Caco-2 (cell line): ENCODE measurements at regions not wholly inside any gene's neighbourhood (a gene's known extent, or its start where the extent isn't known, plus 50 kb on each side); places are given as distances from the start of the nearest gene placed in this dataset.

ENCODE experiments used
- BruUV-seq: library from RNA; stranded (reverse); fragments of 400-500 nt; replicated peaks from 2 replicates; lab custom pipeline; 2021; lab: Mats Ljungman, UMichigan
- CTCF ChIA-PET: fragments of 300-600 bp; sonication (Branson Sonifier 250); formaldehyde crosslinking; loops from one replicate; lab custom pipeline; 2022; ENCODE audit warnings: antibody characterized with exemption; lab: Charles Lee
- POLR2A ChIA-PET: fragments of 300-600 bp; sonication (Branson Sonifier 250); formaldehyde crosslinking; loops from one replicate; lab custom pipeline; 2022; ENCODE audit warnings: antibody characterized with exemption; lab: Charles Lee
- DNase-seq, 2 experiments: peaks; one replicate each; pipeline versions ENCODE4 v3.0.0 to v3.0.0-alpha.2; 2020 to 2022
- H3K27me3 ChIP-seq: replicated peaks from 2 replicates; pipeline ENCODE4 v1.6.0; 2011; ENCODE audit warnings: low read length; ENCODE audit not compliant: control insufficient read depth, insufficient read depth
- H3K36me3 ChIP-seq: 2 replicates; pipeline ENCODE4 v1.5.1; 2011; ENCODE audit warnings: low read length; ENCODE audit not compliant: control insufficient read depth, insufficient read depth
- H3K4me1 ChIP-seq: fragments of 250-450 bp; sonication (Bioruptor Pico); 2 replicates; pipeline ENCODE4 v1.5.1; 2020; ENCODE audit warnings: mild to moderate bottlenecking
- H3K4me3 ChIP-seq: 2 replicates; pipeline ENCODE4 v1.5.1; 2011; ENCODE audit warnings: low read depth, mild to moderate bottlenecking, control low read depth, low read length
- H3K9me3 ChIP-seq: fragments of 250-450 bp; sonication (Bioruptor Pico); 2 replicates; pipeline ENCODE4 v1.5.1; 2020; ENCODE audit warnings: mild to moderate bottlenecking, moderate library complexity
- H3K27ac Mint-ChIP-seq: one replicate; pipeline ENCODE4 v1.8.0; 2022; ENCODE audit warnings: mixed read lengths; ENCODE audit not compliant: unreplicated experiment
- H3K27me3 Mint-ChIP-seq: one replicate; pipeline ENCODE4 v1.8.0; 2022; ENCODE audit warnings: mixed read lengths; ENCODE audit not compliant: insufficient read depth, unreplicated experiment
- H3K36me3 Mint-ChIP-seq: one replicate; pipeline ENCODE4 v1.8.0; 2022; ENCODE audit warnings: mild to moderate bottlenecking, mixed read lengths; ENCODE audit not compliant: insufficient read depth, unreplicated experiment
- H3K4me1 Mint-ChIP-seq: one replicate; pipeline ENCODE4 v1.8.0; 2022; ENCODE audit warnings: low read depth, mixed read lengths; ENCODE audit not compliant: unreplicated experiment
- H3K4me3 Mint-ChIP-seq: one replicate; pipeline ENCODE4 v1.8.0; 2022; ENCODE audit warnings: mild to moderate bottlenecking, moderate library complexity, mixed read lengths; ENCODE audit not compliant: unreplicated experiment
- H3K9me3 Mint-ChIP-seq: one replicate; pipeline ENCODE4 v1.8.0; 2022; ENCODE audit warnings: mixed read lengths; ENCODE audit not compliant: unreplicated experiment
- intact Hi-C: fragments of 100-400 bp; cut with micrococcal nuclease; formaldehyde crosslinking; loops from one replicate; pipeline ENCODE4 v1.10.0; 2022; ENCODE audit not compliant: unreplicated experiment
- TF ChIP-seq, protein P1 (sequence below), 2 experiments: fragments of 200-600 bp in 1 of 2; IDR thresholded peaks; 1 replicate in 1 of 2; 2 replicates in 1 of 2; pipeline versions ENCODE4 v1.5.1 to v1.8.0; 2011 to 2022; ENCODE audit warnings: antibody characterized with exemption in 1 of 2, control low read depth in 1 of 2, inconsistent platforms in 1 of 2, low read depth in 1 of 2, low read length in 1 of 2, mild to moderate bottlenecking in 1 of 2, moderate library complexity in 1 of 2; ENCODE audit not compliant: insufficient read depth in 1 of 2, severe bottlenecking in 1 of 2, unreplicated experiment in 1 of 2

- Mint-ChIP-seq H3K27me3 (peaks cover 5% of the 10 kb centered on the region), H3K4me3 (no peak overlapping the region), H3K27ac (no peak overlapping the region), H3K9me3 (no peaks in the 10 kb centered on the region), H3K4me1 (no peaks in the 10 kb centered on the region), H3K36me3 (no peaks in the 10 kb centered on the region)
- Histone ChIP-seq H3K4me3 (no peak overlapping the region), H3K9me3 (no peaks in the 10 kb centered on the region), H3K27me3 (no peaks in the 10 kb centered on the region; the same call in 1 of the 2 replicates), H3K36me3 (no peaks in the 10 kb centered on the region), H3K4me1 (no peaks in the 10 kb centered on the region)
- CTCF ChIA-PET, result no interaction called here
- no TSS peak for BruUV-seq
- TF ChIP-seq, protein P1, sequence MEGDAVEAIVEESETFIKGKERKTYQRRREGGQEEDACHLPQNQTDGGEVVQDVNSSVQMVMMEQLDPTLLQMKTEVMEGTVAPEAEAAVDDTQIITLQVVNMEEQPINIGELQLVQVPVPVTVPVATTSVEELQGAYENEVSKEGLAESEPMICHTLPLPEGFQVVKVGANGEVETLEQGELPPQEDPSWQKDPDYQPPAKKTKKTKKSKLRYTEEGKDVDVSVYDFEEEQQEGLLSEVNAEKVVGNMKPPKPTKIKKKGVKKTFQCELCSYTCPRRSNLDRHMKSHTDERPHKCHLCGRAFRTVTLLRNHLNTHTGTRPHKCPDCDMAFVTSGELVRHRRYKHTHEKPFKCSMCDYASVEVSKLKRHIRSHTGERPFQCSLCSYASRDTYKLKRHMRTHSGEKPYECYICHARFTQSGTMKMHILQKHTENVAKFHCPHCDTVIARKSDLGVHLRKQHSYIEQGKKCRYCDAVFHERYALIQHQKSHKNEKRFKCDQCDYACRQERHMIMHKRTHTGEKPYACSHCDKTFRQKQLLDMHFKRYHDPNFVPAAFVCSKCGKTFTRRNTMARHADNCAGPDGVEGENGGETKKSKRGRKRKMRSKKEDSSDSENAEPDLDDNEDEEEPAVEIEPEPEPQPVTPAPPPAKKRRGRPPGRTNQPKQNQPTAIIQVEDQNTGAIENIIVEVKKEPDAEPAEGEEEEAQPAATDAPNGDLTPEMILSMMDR (IDR thresholded peaks at IDR 0.05; ENCODE audit: insufficient read depth in 1 of 2, low read depth in 1 of 2, low read length in 1 of 2, severe bottlenecking in 1 of 2, unreplicated experiment in 1 of 2), result no peak
- POLR2A ChIA-PET, result no interaction called here
- DNase-seq, result no peak
- intact Hi-C loops, result no loop called here
Measured at GRCh38 chr14:65922142-65922541, 509.6 kb downstream of the FUT8 start.

GRCh38 chr14:65926504-65926903 lies 514.0 kb downstream of the FUT8 start:
- Mint-ChIP-seq H3K4me1 (no peaks in the 10 kb centered on the region), H3K4me3 (no peak overlapping the region), H3K27me3 (peaks cover 10% of the 10 kb centered on the region), H3K36me3 (no peaks in the 10 kb centered on the region), H3K9me3 (no peaks in the 10 kb centered on the region), H3K27ac (no peak overlapping the region)
- ChIA-PET CTCF (no interaction called here), POLR2A (no interaction called here)
- Histone ChIP-seq H3K4me1 (no peaks in the 10 kb centered on the region), H3K27me3 (no peaks in the 10 kb centered on the region; the same call in 1 of the 2 replicates), H3K36me3 (no peaks in the 10 kb centered on the region), H3K9me3 (no peaks in the 10 kb centered on the region), H3K4me3 (no peak overlapping the region)
- intact Hi-C loops, result no loop called here
- BruUV-seq, result no TSS peak
- no peak for DNase-seq
- TF ChIP-seq, protein P1 (IDR thresholded peaks at IDR 0.05; ENCODE audit: insufficient read depth in 1 of 2, low read depth in 1 of 2, low read length in 1 of 2, severe bottlenecking in 1 of 2, unreplicated experiment in 1 of 2), result no peak

GRCh38 chr14:65926935-65927700 lies 514.6 kb downstream of the FUT8 start:
- ChIA-PET POLR2A (no interaction called here), CTCF (no interaction called here)
- H3K27me3 ChIP-seq, result no peaks in the 10 kb centered on the region; the same call in 1 of the 2 replicates
- no peaks in the 10 kb centered on the region for H3K36me3 ChIP-seq
- Mint-ChIP-seq H3K36me3 (no peaks in the 10 kb centered on the region), H3K4me3 (no peak overlapping the region), H3K4me1 (no peaks in the 10 kb centered on the region), H3K27me3 (peaks cover 10% of the 10 kb centered on the region), H3K9me3 (no peaks in the 10 kb centered on the region), H3K27ac (no peak overlapping the region)
- intact Hi-C loops, result no loop called here
- no TSS peak for BruUV-seq
- DNase-seq, result no peak
- no peaks in the 10 kb centered on the region for H3K9me3 ChIP-seq
- TF ChIP-seq, protein P1 (IDR thresholded peaks at IDR 0.05; ENCODE audit: insufficient read depth in 1 of 2, low read depth in 1 of 2, low read length in 1 of 2, severe bottlenecking in 1 of 2, unreplicated experiment in 1 of 2), result no peak
- H3K4me1 ChIP-seq, result no peaks in the 10 kb centered on the region
- no peak overlapping the region for H3K4me3 ChIP-seq
